ENCODE measurements at regions not wholly inside any gene's neighbourhood (a gene's known extent, or its start where the extent isn't known, plus 50 kb on each side); places are given as distances from the start of the nearest gene placed in this dataset.

- TF ChIP-seq CTCF (IDR thresholded peaks at IDR 0.05; ENCODE audit: control extremely low read depth in 1 of 3, insufficient read depth in 1 of 3, low read depth in 1 of 3, low read length in 3 of 3) (no peak), EZH2 (IDR thresholded peaks at IDR 0.05; ENCODE audit: low read depth, low read length, severe bottlenecking) (no peak), KDM5A (IDR thresholded peaks at IDR 0.05; ENCODE audit: low read length) (no peak), USF2 (IDR thresholded peaks at IDR 0.05; ENCODE audit: low read length) (no peak), CHD2 (IDR thresholded peaks at IDR 0.05; ENCODE audit: low read length) (no peak), ZNF274 (IDR thresholded peaks at IDR 0.05; ENCODE audit: borderline replicate concordance, extremely low read depth, low read length) (no peak), GABPA (IDR thresholded peaks at IDR 0.05; ENCODE audit: borderline replicate concordance, insufficient read depth, low read length) (no peak), POLR2A (IDR thresholded peaks at IDR 0.05; ENCODE audit: control extremely low read depth in 1 of 2, low read depth in 2 of 2, low read length in 2 of 2) (no peak)
Measured at GRCh38 chr5:18329328-18329727, 695.1 kb downstream of the TAF11L14 start.

Data from H1 (cell line).